Endothelial cell of umbilical vein (primary cell): ENCODE measurements at regions not wholly inside any gene's neighbourhood (a gene's known extent, or its start where the extent isn't known, plus 50 kb on each side); places are given as distances from the start of the nearest gene placed in this dataset.

Source experiments
- BruUV-seq: library from RNA; stranded (reverse); fragments of 400-500 nt; replicated peaks from 2 replicates; lab custom pipeline; 2021; lab: Mats Ljungman, UMichigan
- CTCF ChIA-PET: fragments of 300-600, 350-600 bp; sonication (Branson Sonifier 250); formaldehyde crosslinking; loops from one replicate; lab custom pipeline; 2021; ENCODE audit warnings: antibody characterized with exemption, inconsistent platforms; lab: Charles Lee
- POLR2A ChIA-PET: fragments of 300-600, 350-600 bp; sonication (Branson Sonifier 250); formaldehyde crosslinking; loops from one replicate; lab custom pipeline; 2021; ENCODE audit warnings: antibody characterized with exemption, inconsistent platforms; lab: Charles Lee
- DNase-seq: peaks from one replicate; pipeline ENCODE4 v3.0.0-alpha.2; 2011; ENCODE audit warnings: low read depth, low spot score
- FAIRE-seq: peaks from 2 replicates; lab custom pipeline; 2011; peaks lifted over from hg19 to GRCh38; lab: Jason Lieb, UNC
- H2AFZ ChIP-seq: 2 replicates; pipeline ENCODE4 v1.6.0; 2012; ENCODE audit warnings: low read depth, low read length, control low read depth, inconsistent platforms
- H3K27ac ChIP-seq: 2 replicates; pipeline ENCODE4 v1.5.1; 2011; ENCODE audit warnings: low read depth, mild to moderate bottlenecking, control low read depth, low read length, moderate library complexity; ENCODE audit not compliant: insufficient read depth
- H3K27me3 ChIP-seq, 2 experiments: 2 replicates each; pipeline versions ENCODE4 v1.6.0 to v1.6.1; 2011; ENCODE audit warnings: low read length in 2 of 2, mixed read lengths in 1 of 2; ENCODE audit not compliant: control insufficient read depth in 2 of 2, insufficient read depth in 2 of 2
- H3K36me3 ChIP-seq, 2 experiments: 2 replicates in 1 of 2; 3 replicates in 1 of 2; pipeline ENCODE4 v1.5.1; 2011; ENCODE audit warnings: low read length in 2 of 2, mild to moderate bottlenecking in 1 of 2, moderate library complexity in 1 of 2; ENCODE audit not compliant: control insufficient read depth in 2 of 2, insufficient read depth in 2 of 2; ENCODE audit errors: extremely low read depth in 1 of 2
- H3K4me1 ChIP-seq: 3 replicates; pipeline ENCODE4 v1.5.1; 2011; ENCODE audit warnings: mild to moderate bottlenecking, low read length; ENCODE audit not compliant: control insufficient read depth, insufficient read depth; ENCODE audit errors: extremely low read depth
- H3K4me2 ChIP-seq: 2 replicates; pipeline ENCODE4 v1.6.1; 2011; ENCODE audit warnings: low read length, control low read depth, mixed read lengths; ENCODE audit not compliant: insufficient read depth
- H3K4me3 ChIP-seq, 3 experiments: fragments of 200-600 bp in 1 of 3; sonication (generic), shearing (Covaris generic) in 1 of 3; replicated peaks in 1 of 3; 2 replicates each; pipeline ENCODE4 v1.5.1; 2011 to 2016; ENCODE audit warnings: control low read depth in 3 of 3, low read length in 3 of 3, mild to moderate bottlenecking in 2 of 3, inconsistent platforms in 1 of 3, low read depth in 1 of 3, moderate library complexity in 1 of 3; ENCODE audit not compliant: insufficient read depth in 1 of 3
- H3K79me2 ChIP-seq: 2 replicates; pipeline ENCODE4 v1.6.0; 2012; ENCODE audit warnings: low read length, inconsistent platforms; ENCODE audit not compliant: control insufficient read depth, insufficient read depth
- H3K9ac ChIP-seq: replicated peaks from 2 replicates; pipeline ENCODE3; 2011; ENCODE audit warnings: low read length, control low read depth; ENCODE audit not compliant: insufficient read depth; ENCODE audit errors: extremely low read depth
- H3K9me1 ChIP-seq: replicated peaks from 3 replicates; pipeline ENCODE4 v1.6.0; 2011; ENCODE audit warnings: mild to moderate bottlenecking, low read length; ENCODE audit not compliant: control insufficient read depth, insufficient read depth; ENCODE audit errors: extremely low read depth
- H3K9me3 ChIP-seq: replicated peaks from 2 replicates; pipeline ENCODE4 v1.5.1; 2012; ENCODE audit warnings: low read length, inconsistent platforms; ENCODE audit not compliant: control insufficient read depth, insufficient read depth
- H4K20me1 ChIP-seq: replicated peaks from 2 replicates; pipeline ENCODE3; 2011; ENCODE audit warnings: mild to moderate bottlenecking, low read length; ENCODE audit not compliant: control insufficient read depth, insufficient read depth; ENCODE audit errors: extremely low read depth
- CTCF ChIP-seq, 2 donors: IDR thresholded peaks; 1 replicate in 1 of 2; 2 replicates in 1 of 2; pipeline ENCODE4 v1.5.1; 2011; ENCODE audit warnings: low read length in 2 of 2, mild to moderate bottlenecking in 2 of 2, moderate library complexity in 2 of 2, control low read depth in 1 of 2, inconsistent platforms in 1 of 2, low read depth in 1 of 2; ENCODE audit not compliant: insufficient read depth in 1 of 2; ENCODE audit errors: extremely low read depth in 1 of 2
- EZH2 ChIP-seq: IDR thresholded peaks from 2 replicates; pipeline ENCODE4 v1.6.1; 2012; ENCODE audit warnings: borderline replicate concordance, low read depth, mild to moderate bottlenecking, moderate library complexity, low read length, inconsistent platforms; ENCODE audit not compliant: severe bottlenecking
- FOS ChIP-seq: IDR thresholded peaks from 2 replicates; pipeline ENCODE4 v1.6.1; 2011; ENCODE audit warnings: mild to moderate bottlenecking, low read length, moderate library complexity, borderline replicate concordance; ENCODE audit not compliant: insufficient read depth
- GATA2 ChIP-seq: IDR thresholded peaks from 2 replicates; pipeline ENCODE4 v1.7.0; 2011; ENCODE audit warnings: low read depth, mild to moderate bottlenecking, moderate library complexity, mixed read lengths, low read length; ENCODE audit not compliant: insufficient read length, insufficient read depth
- JUN ChIP-seq: IDR thresholded peaks from 2 replicates; pipeline ENCODE4 v1.6.1; 2011; ENCODE audit warnings: borderline replicate concordance, low read depth; ENCODE audit not compliant: insufficient read length, insufficient read depth
- MAX ChIP-seq: IDR thresholded peaks from 2 replicates; pipeline ENCODE4 v1.6.1; 2011; ENCODE audit not compliant: insufficient read depth, insufficient read length
- MYC ChIP-seq: IDR thresholded peaks from one replicate; pipeline ENCODE4 v1.6.1; 2011; ENCODE audit warnings: mild to moderate bottlenecking, low read depth, low read length
- POLR2A ChIP-seq: IDR thresholded peaks from 2 replicates; pipeline ENCODE4 v1.6.1; 2012; ENCODE audit warnings: low read depth, mild to moderate bottlenecking, control low read depth, low read length
- POLR2AphosphoS5 ChIP-seq: IDR thresholded peaks from 2 replicates; pipeline ENCODE4 v1.6.1; 2012; ENCODE audit warnings: low read depth, mild to moderate bottlenecking, control low read depth, low read length, moderate library complexity; ENCODE audit not compliant: insufficient read depth
- dilution Hi-C: fragments of 300-500 bp; cut with MboI; formaldehyde crosslinking; loops from one replicate; pipeline ENCODE4 v1.15.0; 2019; ENCODE audit warnings: low sequenced_read_pairs; ENCODE audit not compliant: extremely low pct_ligation_motif_present
- intact Hi-C: fragments of 100-400 bp; cut with micrococcal nuclease; formaldehyde crosslinking; loops from one replicate; pipeline ENCODE4 v1.10.0; 2022

GRCh38 chr2:215854008-215854407, 159.3 kb downstream of the MREG start:
- no peaks in the 10 kb centered on the region for H4K20me1 ChIP-seq
- no peak overlapping the region for H3K4me2 ChIP-seq
- no peak for DNase-seq
- no peaks in the 10 kb centered on the region for H3K9me1 ChIP-seq
- ChIA-PET CTCF (no interaction called here), POLR2A (no interaction called here)
- no peak overlapping the region for H3K4me3 ChIP-seq
- intact Hi-C loops: no loop called here
- FAIRE-seq: no peak
- no peak overlapping the region for H2AFZ ChIP-seq
- no peaks in the 10 kb centered on the region for H3K27me3 ChIP-seq
- no peaks in the 10 kb centered on the region for H3K79me2 ChIP-seq
- no peak overlapping the region for H3K9ac ChIP-seq
- no peak overlapping the region for H3K27ac ChIP-seq
- no TSS peak for BruUV-seq
- dilution Hi-C loops: no loop called here
- no peaks in the 10 kb centered on the region for H3K9me3 ChIP-seq
- no peaks in the 10 kb centered on the region for H3K36me3 ChIP-seq
- peaks cover 31% of the 10 kb centered on the region for H3K4me1 ChIP-seq
- TF ChIP-seq MAX (no peak), JUN (no peak), CTCF (IDR thresholded peaks at IDR 0.05; ENCODE audit: extremely low read depth in 1 of 2, insufficient read depth in 1 of 2, low read depth in 1 of 2, low read length in 2 of 2) (no peak), POLR2AphosphoS5 (no peak), POLR2A (no peak), FOS (no peak), EZH2 (no peak), MYC (no peak), GATA2 (no peak)
